ENCODE measurements at regions not wholly inside any gene's neighbourhood (a gene's known extent, or its start where the extent isn't known, plus 50 kb on each side); places are given as distances from the start of the nearest gene placed in this dataset.
A peak's percentile ranks its signal among the peaks of the same experiment; 100 is the strongest.

- H3K9me3 ChIP-seq: no peaks in the 10 kb centered on the region
- H3K4me1 ChIP-seq: no peaks in the 10 kb centered on the region
- no peaks in the 10 kb centered on the region for H3K27me3 ChIP-seq (ENCODE audit: low read depth)
- in situ Hi-C loops (cut with MboI; ENCODE audit: low sequenced_read_pairs): no loop called here
- no peaks in the 10 kb centered on the region for H3K36me3 ChIP-seq (replicated peaks)
- DNase-seq (ENCODE audit: low spot score in 2 of 2): no peak
- no peak overlapping the region for H3K4me3 ChIP-seq
Observed at GRCh38 chr5:19042106-19042505, 945.9 kb downstream of the CDH18 start.

- DNase-seq (ENCODE audit: low spot score in 2 of 2): no peak
- no peaks in the 10 kb centered on the region for H3K27me3 ChIP-seq (ENCODE audit: low read depth)
- in situ Hi-C loops (cut with MboI; ENCODE audit: low sequenced_read_pairs): no loop called here
- H3K36me3 ChIP-seq (replicated peaks): no peaks in the 10 kb centered on the region
- no peaks in the 10 kb centered on the region for H3K4me1 ChIP-seq
- no peaks in the 10 kb centered on the region for H3K9me3 ChIP-seq
- H3K4me3 ChIP-seq: no peak overlapping the region
Observed at GRCh38 chr5:19044311-19044710, 943.7 kb downstream of the CDH18 start.

GRCh38 chr5:19044931-19045695 is 942.9 kb downstream of the CDH18 start:
- in situ Hi-C loops (cut with MboI; ENCODE audit: low sequenced_read_pairs): no loop called here
- H3K4me3 ChIP-seq: no peak overlapping the region
- H3K9me3 ChIP-seq: no peaks in the 10 kb centered on the region
- no peak for DNase-seq (ENCODE audit: low spot score in 2 of 2)
- H3K4me1 ChIP-seq: no peaks in the 10 kb centered on the region
- no peaks in the 10 kb centered on the region for H3K36me3 ChIP-seq (replicated peaks)
- no peaks in the 10 kb centered on the region for H3K27me3 ChIP-seq (ENCODE audit: low read depth)

- Histone ChIP-seq H3K27me3 (ENCODE audit: low read depth) (no peaks in the 10 kb centered on the region), H3K9me3 (no peaks in the 10 kb centered on the region), H3K4me3 (no peak overlapping the region), H3K4me1 (no peaks in the 10 kb centered on the region), H3K36me3 (replicated peaks) (no peaks in the 10 kb centered on the region)
- DNase-seq (ENCODE audit: low spot score in 2 of 2): peak; percentile 32 to 68
- in situ Hi-C loops (cut with MboI; ENCODE audit: low sequenced_read_pairs): no loop called here
Observed at GRCh38 chr5:19047277-19047676, 940.7 kb downstream of the CDH18 start.

- H3K9me3 ChIP-seq: no peaks in the 10 kb centered on the region
- no peaks in the 10 kb centered on the region for H3K27me3 ChIP-seq (ENCODE audit: low read depth)
- DNase-seq (ENCODE audit: low spot score in 2 of 2): no peak
- no peaks in the 10 kb centered on the region for H3K4me1 ChIP-seq
- H3K36me3 ChIP-seq (replicated peaks): no peaks in the 10 kb centered on the region
- in situ Hi-C loops (cut with MboI; ENCODE audit: low sequenced_read_pairs): no loop called here
- H3K4me3 ChIP-seq: no peak overlapping the region
Observed at GRCh38 chr5:19048726-19049125, 939.3 kb downstream of the CDH18 start.

- Histone ChIP-seq H3K36me3 (replicated peaks) (no peaks in the 10 kb centered on the region), H3K4me3 (no peak overlapping the region), H3K27me3 (ENCODE audit: low read depth) (no peaks in the 10 kb centered on the region), H3K4me1 (no peaks in the 10 kb centered on the region), H3K9me3 (no peaks in the 10 kb centered on the region)
- no peak for DNase-seq (ENCODE audit: low spot score in 2 of 2)
- in situ Hi-C loops (cut with MboI; ENCODE audit: low sequenced_read_pairs): no loop called here
Observed at GRCh38 chr5:19058216-19058615, 929.8 kb downstream of the CDH18 start.

GRCh38 chr5:19064094-19064493 is 923.9 kb downstream of the CDH18 start:
- Histone ChIP-seq H3K4me1 (no peaks in the 10 kb centered on the region), H3K36me3 (replicated peaks) (no peaks in the 10 kb centered on the region), H3K27me3 (ENCODE audit: low read depth) (no peaks in the 10 kb centered on the region), H3K9me3 (no peaks in the 10 kb centered on the region), H3K4me3 (no peak overlapping the region)
- in situ Hi-C loops (cut with MboI; ENCODE audit: low sequenced_read_pairs): no loop called here
- DNase-seq (ENCODE audit: low spot score in 2 of 2): no peak

- in situ Hi-C loops (cut with MboI; ENCODE audit: low sequenced_read_pairs): no loop called here
Observed at GRCh38 chr5:19067741-19068140, 920.3 kb downstream of the CDH18 start.

GRCh38 chr5:19098434-19098833 is 889.6 kb downstream of the CDH18 start:
- no peaks in the 10 kb centered on the region for H3K9me3 ChIP-seq
- in situ Hi-C loops (cut with MboI; ENCODE audit: low sequenced_read_pairs): no loop called here

More at GRCh38 chr5:19067741-19068140, 920.3 kb downstream of the CDH18 start:
- DNase-seq (ENCODE audit: low spot score in 2 of 2): no peak
- Histone ChIP-seq H3K4me1 (no peaks in the 10 kb centered on the region), H3K36me3 (replicated peaks) (no peaks in the 10 kb centered on the region), H3K27me3 (ENCODE audit: low read depth) (no peaks in the 10 kb centered on the region), H3K4me3 (no peak overlapping the region), H3K9me3 (no peaks in the 10 kb centered on the region)

GRCh38 chr5:19099195-19099594 is 888.8 kb downstream of the CDH18 start:
- in situ Hi-C loops (cut with MboI; ENCODE audit: low sequenced_read_pairs): no loop called here
- H3K4me1 ChIP-seq: no peaks in the 10 kb centered on the region
- no peak overlapping the region for H3K4me3 ChIP-seq
- DNase-seq (ENCODE audit: low spot score in 2 of 2): no peak
- H3K36me3 ChIP-seq (replicated peaks): no peaks in the 10 kb centered on the region
- no peaks in the 10 kb centered on the region for H3K9me3 ChIP-seq
- no peaks in the 10 kb centered on the region for H3K27me3 ChIP-seq (ENCODE audit: low read depth)

More at GRCh38 chr5:19098434-19098833, 889.6 kb downstream of the CDH18 start:
- Histone ChIP-seq H3K4me3 (no peak overlapping the region), H3K4me1 (no peaks in the 10 kb centered on the region), H3K27me3 (ENCODE audit: low read depth) (no peaks in the 10 kb centered on the region), H3K36me3 (replicated peaks) (no peaks in the 10 kb centered on the region)
- DNase-seq (ENCODE audit: low spot score in 2 of 2): no peak

GRCh38 chr5:19104948-19105347 is 883.1 kb downstream of the CDH18 start:
- in situ Hi-C loops (cut with MboI; ENCODE audit: low sequenced_read_pairs): no loop called here
- Histone ChIP-seq H3K9me3 (no peaks in the 10 kb centered on the region), H3K4me3 (no peak overlapping the region), H3K27me3 (ENCODE audit: low read depth) (no peaks in the 10 kb centered on the region), H3K36me3 (replicated peaks) (no peaks in the 10 kb centered on the region), H3K4me1 (no peaks in the 10 kb centered on the region)
- DNase-seq (ENCODE audit: low spot score in 2 of 2): no peak

GRCh38 chr5:19122923-19123322 is 865.1 kb downstream of the CDH18 start:
- DNase-seq (ENCODE audit: low spot score in 2 of 2): no peak
- H3K4me1 ChIP-seq: no peaks in the 10 kb centered on the region
- in situ Hi-C loops (cut with MboI; ENCODE audit: low sequenced_read_pairs): no loop called here

GRCh38 chr5:19125956-19126713 is 861.9 kb downstream of the CDH18 start:
- Histone ChIP-seq H3K9me3 (no peaks in the 10 kb centered on the region), H3K27me3 (ENCODE audit: low read depth) (no peaks in the 10 kb centered on the region), H3K4me1 (no peaks in the 10 kb centered on the region), H3K36me3 (replicated peaks) (no peaks in the 10 kb centered on the region), H3K4me3 (no peak overlapping the region)
- in situ Hi-C loops (cut with MboI; ENCODE audit: low sequenced_read_pairs): no loop called here
- DNase-seq (ENCODE audit: low spot score in 2 of 2): no peak

More at GRCh38 chr5:19122923-19123322, 865.1 kb downstream of the CDH18 start:
- H3K27me3 ChIP-seq (ENCODE audit: low read depth): no peaks in the 10 kb centered on the region
- no peaks in the 10 kb centered on the region for H3K36me3 ChIP-seq (replicated peaks)
- no peak overlapping the region for H3K4me3 ChIP-seq
- H3K9me3 ChIP-seq: no peaks in the 10 kb centered on the region

GRCh38 chr5:19140276-19140675 is 847.7 kb downstream of the CDH18 start:
- no peaks in the 10 kb centered on the region for H3K9me3 ChIP-seq
- H3K4me1 ChIP-seq: no peaks in the 10 kb centered on the region
- in situ Hi-C loops (cut with MboI; ENCODE audit: low sequenced_read_pairs): no loop called here
- H3K27me3 ChIP-seq (ENCODE audit: low read depth): no peaks in the 10 kb centered on the region
- no peaks in the 10 kb centered on the region for H3K36me3 ChIP-seq (replicated peaks)
- no peak for DNase-seq (ENCODE audit: low spot score in 2 of 2)
- H3K4me3 ChIP-seq: no peak overlapping the region

Data from HAP-1 (cell line).